ENCODE measurements at regions not wholly inside any gene's neighbourhood (a gene's known extent, or its start where the extent isn't known, plus 50 kb on each side); places are given as distances from the start of the nearest gene placed in this dataset.

GRCh38 chr1:96475903-96476302 is 245.7 kb upstream of the PTBP2 start:
- Histone ChIP-seq H2AFZ (ENCODE audit: low read depth, low read length) (no peak overlapping the region), H3K27ac (ENCODE audit: extremely low read depth, low read depth, low read length) (no peak overlapping the region), H3K79me2 (ENCODE audit: control insufficient read depth, insufficient read depth, low read length) (no peaks in the 10 kb centered on the region), H3K36me3 (ENCODE audit: control insufficient read depth, insufficient read depth, low read length) (no peaks in the 10 kb centered on the region), H3K27me3 (ENCODE audit: control insufficient read depth in 2 of 2, insufficient read depth in 2 of 2, low read length in 2 of 2) (no peaks in the 10 kb centered on the region), H3K4me2 (ENCODE audit: insufficient read depth, low read length) (no peak overlapping the region), H4K20me1 (replicated peaks; ENCODE audit: control insufficient read depth, insufficient read depth, low read length) (no peaks in the 10 kb centered on the region), H3K9ac (ENCODE audit: insufficient read depth in 1 of 2, low read depth in 2 of 2, low read length in 2 of 2) (no peak overlapping the region), H3K9me1 (ENCODE audit: control insufficient read depth, insufficient read depth, low read length) (no peaks in the 10 kb centered on the region), H3K4me3 (no peak overlapping the region), H3K4me1 (replicated peaks in 1 of 2; ENCODE audit: control insufficient read depth in 2 of 2, insufficient read depth in 2 of 2, low read length in 2 of 2) (no peaks in the 10 kb centered on the region), H3K9me3 (replicated peaks; ENCODE audit: control insufficient read depth, insufficient read depth, low read depth, low read length) (no peaks in the 10 kb centered on the region)
- FAIRE-seq (no peak), ATAC-seq (no peak), DNase-seq (ENCODE audit: extremely low read depth in 1 of 4, low spot score in 3 of 4) (no peak)
- whole genome bisulfite sequencing (ENCODE audit: insufficient coverage, low coverage, missing lambda C conversion rate): 0% methylated on average over 3 of the region's 3 CpGs
- BruUV-seq (replicated peaks): no TSS peak
- ChIA-PET CTCF (ENCODE audit: low intra/inter-chr PET ratio) (no interaction called here), POLR2A (no interaction called here)
- in situ Hi-C loops (cut with MboI) (no loop called here), intact Hi-C loops (cut with micrococcal nuclease) (no loop called here)
- TF ChIP-seq ZNF436 (CRISPR knock-in tag; IDR thresholded peaks at IDR 0.05) (no peak), CBX5 (IDR thresholded peaks at IDR 0.05; ENCODE audit: borderline replicate concordance, low read depth) (no peak), ZNF609 (CRISPR knock-in tag; IDR thresholded peaks at IDR 0.05; ENCODE audit: borderline replicate concordance) (no peak)
